IMR-90 (cell line): ENCODE measurements at regions not wholly inside any gene's neighbourhood (a gene's known extent, or its start where the extent isn't known, plus 50 kb on each side); places are given as distances from the start of the nearest gene placed in this dataset.

Experiments used
- CTCF ChIP-seq: conservative IDR thresholded peaks from 2 replicates; pipeline ENCODE4 v1.5.1; 2012; ENCODE audit warnings: mild to moderate bottlenecking, low read depth, low read length, improper control_type of control experiment
- POLR2A ChIP-seq: IDR thresholded peaks from 2 replicates; pipeline ENCODE4 v1.6.1; 2012; ENCODE audit warnings: mild to moderate bottlenecking, low read depth, low read length
- RAD21 ChIP-seq: IDR thresholded peaks from 2 replicates; pipeline ENCODE4 v1.6.1; 2012; ENCODE audit warnings: low read length, improper control_type of control experiment

- no peak for TF ChIP-seq CTCF
- TF ChIP-seq POLR2A, result no peak
- no peak for TF ChIP-seq RAD21
These were observed 293.4 kb upstream of the NR3C2 start for GRCh38 chr4:148735432-148736155.
